IMR-90 (cell line): ENCODE measurements at regions not wholly inside any gene's neighbourhood (a gene's known extent, or its start where the extent isn't known, plus 50 kb on each side); places are given as distances from the start of the nearest gene placed in this dataset.

Experiments used
- ATAC-seq: fragments of 200-7000 bp; cut with Tn5 transposase; 2 replicates; pipeline ENCODE4 v1.9.1; 2020; ENCODE audit warnings: low read depth, mild to moderate bottlenecking, moderate library complexity
- BruUV-seq: library from RNA; stranded (reverse); fragments of 400-500 nt; replicated peaks from 2 replicates; lab custom pipeline; 2021; lab: Mats Ljungman, UMichigan
- CTCF ChIA-PET: fragments of 300-600 bp; formaldehyde crosslinking; extraction: SDS; loops from one replicate; lab custom pipeline; 2021; ENCODE audit warnings: antibody characterized with exemption; lab: Yijun Ruan, JAX
- POLR2A ChIA-PET: fragments of 300-600 bp; sonication (Branson Sonifier 250); formaldehyde crosslinking; loops from one replicate; lab custom pipeline; 2022; ENCODE audit warnings: antibody characterized with exemption; ENCODE audit not compliant: unreplicated experiment; lab: Charles Lee
- DNase-seq: peaks from one replicate; pipeline ENCODE4 v3.0.0; 2013
- H2AFZ ChIP-seq: replicated peaks from 2 replicates; pipeline ENCODE3; 2013; ENCODE audit warnings: low read length, mild to moderate bottlenecking; ENCODE audit not compliant: poor library complexity
- H2AK5ac ChIP-seq: 2 replicates; pipeline ENCODE4 v1.6.1; 2013; ENCODE audit warnings: low read depth, low read length, inconsistent platforms
- H2AK9ac ChIP-seq: replicated peaks from 2 replicates; pipeline ENCODE3; 2013; ENCODE audit warnings: mild to moderate bottlenecking, low read depth, low read length, moderate library complexity; ENCODE audit not compliant: poor library complexity
- H2BK120ac ChIP-seq: 2 replicates; pipeline ENCODE4 v1.6.1; 2013; ENCODE audit warnings: low read depth, low read length, inconsistent platforms
- H2BK15ac ChIP-seq: 3 replicates; pipeline ENCODE4 v1.6.1; 2013; ENCODE audit warnings: low read depth, low read length, inconsistent platforms
- H2BK20ac ChIP-seq: 2 replicates; pipeline ENCODE4 v1.6.1; 2013; ENCODE audit warnings: low read depth, mild to moderate bottlenecking, inconsistent platforms, low read length, moderate library complexity
- H2BK5ac ChIP-seq: 2 replicates; pipeline ENCODE4 v1.6.1; 2013; ENCODE audit warnings: mild to moderate bottlenecking, low read depth, low read length, inconsistent platforms; ENCODE audit not compliant: poor library complexity, severe bottlenecking
- H3K14ac ChIP-seq: replicated peaks from 2 replicates; pipeline ENCODE4 v1.6.1; 2013; ENCODE audit warnings: low read depth, low read length, inconsistent platforms
- H3K18ac ChIP-seq: 2 replicates; pipeline ENCODE4 v1.6.1; 2013; ENCODE audit warnings: low read depth, low read length, control low read depth
- H3K23ac ChIP-seq: 2 replicates; pipeline ENCODE4 v1.6.1; 2013; ENCODE audit warnings: low read depth, low read length, inconsistent platforms
- H3K27ac ChIP-seq: 2 replicates; pipeline ENCODE4 v1.5.1; 2013; ENCODE audit warnings: mild to moderate bottlenecking, control low read depth, low read length; ENCODE audit not compliant: insufficient read depth
- H3K27me3 ChIP-seq: 2 replicates; pipeline ENCODE4 v1.6.1; 2013; ENCODE audit warnings: low read length; ENCODE audit not compliant: control insufficient read depth, insufficient read depth
- H3K36me3 ChIP-seq: 2 replicates; pipeline ENCODE4 v1.6.1; 2013; ENCODE audit warnings: low read length, mixed read lengths; ENCODE audit not compliant: control insufficient read depth, insufficient read depth
- H3K4ac ChIP-seq: 2 replicates; pipeline ENCODE4 v1.6.1; 2013; ENCODE audit warnings: low read depth, low read length, inconsistent platforms
- H3K4me1 ChIP-seq: 2 replicates; pipeline ENCODE4 v1.6.1; 2013; ENCODE audit warnings: low read length, mixed read lengths; ENCODE audit not compliant: control insufficient read depth, insufficient read depth
- H3K4me2 ChIP-seq: 2 replicates; pipeline ENCODE4 v1.6.1; 2013; ENCODE audit warnings: low read depth, mild to moderate bottlenecking, control low read depth, low read length, moderate library complexity
- H3K4me3 ChIP-seq: 2 replicates; pipeline ENCODE4 v1.5.1; 2013; ENCODE audit warnings: low read depth, mild to moderate bottlenecking, control low read depth, low read length, moderate library complexity; ENCODE audit not compliant: insufficient read depth
- H3K56ac ChIP-seq: 2 replicates; pipeline ENCODE4 v1.6.1; 2013; ENCODE audit warnings: low read length, inconsistent platforms; ENCODE audit not compliant: insufficient read depth; ENCODE audit errors: extremely low read depth
- H3K79me1 ChIP-seq, 2 experiments: 2 replicates each; pipeline ENCODE4 v1.6.1; 2013; ENCODE audit warnings: low read length in 2 of 2, inconsistent platforms in 1 of 2, low read depth in 1 of 2
- H3K9ac ChIP-seq: 2 replicates; pipeline ENCODE4 v1.6.1; 2013; ENCODE audit warnings: low read depth, low read length, control low read depth
- H3K9me1 ChIP-seq: 2 replicates; pipeline ENCODE4 v1.6.1; 2013; ENCODE audit warnings: low read length, inconsistent platforms; ENCODE audit not compliant: insufficient read depth
- H3K9me3 ChIP-seq: 2 replicates; pipeline ENCODE4 v1.6.1; 2013; ENCODE audit warnings: low read length; ENCODE audit not compliant: control insufficient read depth, insufficient read depth
- H4K20me1 ChIP-seq: 2 replicates; pipeline ENCODE4 v1.6.1; 2013; ENCODE audit warnings: low read length, inconsistent platforms; ENCODE audit not compliant: insufficient read depth
- H4K5ac ChIP-seq: 2 replicates; pipeline ENCODE4 v1.6.1; 2013; ENCODE audit warnings: mild to moderate bottlenecking, low read depth, low read length, control low read depth
- H4K8ac ChIP-seq, 2 experiments: 2 replicates each; pipeline ENCODE4 v1.6.1; 2013; ENCODE audit warnings: low read depth in 2 of 2, low read length in 2 of 2, control low read depth in 1 of 2, inconsistent platforms in 1 of 2
- H4K91ac ChIP-seq: 2 replicates; pipeline ENCODE4 v1.6.1; 2013; ENCODE audit warnings: low read depth, low read length, inconsistent platforms; ENCODE audit not compliant: insufficient read depth
- BHLHE40 ChIP-seq: fragments of 150-350 bp; IDR thresholded peaks from 2 replicates; pipeline ENCODE4 v1.6.1; 2016; ENCODE audit warnings: mild to moderate bottlenecking, low read depth, low read length
- CEBPB ChIP-seq: IDR thresholded peaks from 2 replicates; pipeline ENCODE4 v1.6.1; 2012; ENCODE audit warnings: low read depth, low read length, improper control_type of control experiment
- CHD1 ChIP-seq: IDR thresholded peaks from 2 replicates; pipeline ENCODE4 v1.6.1; 2012; ENCODE audit warnings: low read depth, low read length, improper control_type of control experiment
- FOS ChIP-seq: fragments of 150-350 bp; IDR thresholded peaks from 2 replicates; pipeline ENCODE4 v1.6.1; 2016; ENCODE audit warnings: low read depth, low read length
- MAFK ChIP-seq: IDR thresholded peaks from 2 replicates; pipeline ENCODE4 v1.6.1; 2012; ENCODE audit warnings: low read depth, low read length, improper control_type of control experiment
- MAZ ChIP-seq: IDR thresholded peaks from 2 replicates; pipeline ENCODE4 v1.6.1; 2012; ENCODE audit warnings: low read depth, mild to moderate bottlenecking, low read length, improper control_type of control experiment, moderate library complexity, borderline replicate concordance
- MXI1 ChIP-seq: IDR thresholded peaks from 2 replicates; pipeline ENCODE4 v1.6.1; 2012; ENCODE audit warnings: low read depth, mild to moderate bottlenecking, low read length, moderate library complexity, borderline replicate concordance
- NFE2L2 ChIP-seq: fragments of 150-350 bp; IDR thresholded peaks from 2 replicates; pipeline ENCODE4 v1.6.1; 2016; ENCODE audit warnings: low read depth, mild to moderate bottlenecking, low read length
- POLR2A ChIP-seq: IDR thresholded peaks from 2 replicates; pipeline ENCODE4 v1.6.1; 2012; ENCODE audit warnings: mild to moderate bottlenecking, low read depth, low read length
- RAD21 ChIP-seq: IDR thresholded peaks from 2 replicates; pipeline ENCODE4 v1.6.1; 2012; ENCODE audit warnings: low read length, improper control_type of control experiment
- RCOR1 ChIP-seq: IDR thresholded peaks from 2 replicates; pipeline ENCODE4 v1.6.1; 2012; ENCODE audit warnings: mild to moderate bottlenecking, low read length, improper control_type of control experiment; ENCODE audit not compliant: insufficient replicate concordance
- RFX5 ChIP-seq: IDR thresholded peaks from 2 replicates; pipeline ENCODE4 v1.8.0; 2012; ENCODE audit warnings: low read depth, mild to moderate bottlenecking, low read length, moderate library complexity
- SMC3 ChIP-seq: fragments of 150-350 bp; IDR thresholded peaks from 2 replicates; pipeline ENCODE4 v1.6.1; 2016; ENCODE audit warnings: low read depth, mild to moderate bottlenecking, antibody characterized with exemption, low read length, moderate library complexity
- dilution Hi-C: fragments of 300-500 bp; cut with HindIII; formaldehyde crosslinking; loops from one replicate; pipeline ENCODE4 v1.14.3; 2018; ENCODE audit warnings: low sequenced_read_pairs; ENCODE audit not compliant: unreplicated experiment
- in situ Hi-C: fragments of 300-500 bp; cut with MboI; formaldehyde crosslinking; loops from 3 replicates; pipeline ENCODE4 v1.14.3; 2019; ENCODE audit warnings: low sequenced_read_pairs, inconsistent platforms, mixed read lengths
- intact Hi-C: fragments of 100-400 bp; cut with micrococcal nuclease; formaldehyde crosslinking; loops from 2 replicates; pipeline ENCODE4 v1.10.0; 2022
- TF ChIP-seq, protein P1 (sequence below): fragments of 150-350 bp; IDR thresholded peaks from 2 replicates; pipeline ENCODE4 v1.6.1; 2017; ENCODE audit warnings: mild to moderate bottlenecking, antibody characterized with exemption, low read length, low read depth
- TF ChIP-seq, protein P2 (sequence below): conservative IDR thresholded peaks from 2 replicates; pipeline ENCODE4 v1.5.1; 2012; ENCODE audit warnings: mild to moderate bottlenecking, low read depth, low read length, improper control_type of control experiment
- TF ChIP-seq, protein P3 (sequence below): fragments of 150-350 bp; IDR thresholded peaks from 2 replicates; pipeline ENCODE4 v1.6.1; 2016; ENCODE audit warnings: low read depth, mild to moderate bottlenecking, low read length, moderate library complexity, borderline replicate concordance

DNA sequence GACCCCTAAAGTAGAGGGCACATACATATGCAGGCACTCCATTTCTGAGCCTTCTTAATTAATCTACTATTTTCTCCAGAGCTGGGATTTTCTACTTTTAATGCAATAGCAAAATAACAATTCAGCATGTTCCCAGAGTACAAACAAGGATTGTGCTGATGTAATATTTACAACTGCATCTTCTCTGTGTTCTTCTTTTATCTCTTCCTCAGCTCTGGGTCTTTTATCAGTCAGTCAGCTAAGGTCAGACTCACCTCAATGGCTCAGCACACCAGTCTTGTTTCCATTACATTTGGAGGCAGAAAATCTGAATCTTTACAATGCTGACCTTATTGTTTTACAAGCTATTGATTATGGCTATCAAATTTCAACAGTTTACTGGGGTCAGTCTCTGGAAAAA, 323.3 kb upstream of the NR5A2 start:
- CTCF ChIA-PET = no interaction called here

More for the DNA sequence above, 323.3 kb upstream of the NR5A2 start:
- Histone ChIP-seq H3K27me3 (no peaks in the 10 kb centered on the region; the same call in 1 of the 2 replicates), H3K79me1 (no peaks in the 10 kb centered on the region), H3K9me1 (no peaks in the 10 kb centered on the region), H3K9ac (no peak overlapping the region), H3K14ac (no peak overlapping the region), H2BK15ac (no peak overlapping the region), H4K5ac (no peak overlapping the region), H3K56ac (no peak overlapping the region), H4K20me1 (no peaks in the 10 kb centered on the region), H3K23ac (no peak overlapping the region), H2BK20ac (no peak overlapping the region), H2BK5ac (no peak overlapping the region), H2AK9ac (no peak overlapping the region), H4K91ac (no peak overlapping the region), H2AK5ac (no peak overlapping the region), H3K36me3 (no peaks in the 10 kb centered on the region), H4K8ac (no peak overlapping the region), H3K4me1 (no peaks in the 10 kb centered on the region), H3K18ac (no peak overlapping the region), H3K4ac (no peak overlapping the region), H3K4me2 (no peak overlapping the region), H3K9me3 (no peaks in the 10 kb centered on the region), H2AFZ (no peak overlapping the region), H3K4me3 (no peak overlapping the region), H2BK120ac (no peak overlapping the region), H3K27ac (no peak overlapping the region)
- no TSS peak for BruUV-seq
- dilution Hi-C loops (no loop called here), intact Hi-C loops (loop anchor here (5.0 kb wide), 1 partner anchor 78 kb away; no protein-coding TSS in a partner anchor), in situ Hi-C loops (no loop called here)
- TF ChIP-seq RCOR1 (no peak), MAZ (no peak), NFE2L2 (no peak), MAFK (no peak), BHLHE40 (no peak), FOS (no peak), CHD1 (no peak), POLR2A (no peak), MXI1 (no peak), RFX5 (no peak), CEBPB (no peak), SMC3 (no peak), RAD21 (no peak)
- TF ChIP-seq, protein P1, sequence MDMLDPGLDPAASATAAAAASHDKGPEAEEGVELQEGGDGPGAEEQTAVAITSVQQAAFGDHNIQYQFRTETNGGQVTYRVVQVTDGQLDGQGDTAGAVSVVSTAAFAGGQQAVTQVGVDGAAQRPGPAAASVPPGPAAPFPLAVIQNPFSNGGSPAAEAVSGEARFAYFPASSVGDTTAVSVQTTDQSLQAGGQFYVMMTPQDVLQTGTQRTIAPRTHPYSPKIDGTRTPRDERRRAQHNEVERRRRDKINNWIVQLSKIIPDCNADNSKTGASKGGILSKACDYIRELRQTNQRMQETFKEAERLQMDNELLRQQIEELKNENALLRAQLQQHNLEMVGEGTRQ = no peak
- TF ChIP-seq, protein P2, sequence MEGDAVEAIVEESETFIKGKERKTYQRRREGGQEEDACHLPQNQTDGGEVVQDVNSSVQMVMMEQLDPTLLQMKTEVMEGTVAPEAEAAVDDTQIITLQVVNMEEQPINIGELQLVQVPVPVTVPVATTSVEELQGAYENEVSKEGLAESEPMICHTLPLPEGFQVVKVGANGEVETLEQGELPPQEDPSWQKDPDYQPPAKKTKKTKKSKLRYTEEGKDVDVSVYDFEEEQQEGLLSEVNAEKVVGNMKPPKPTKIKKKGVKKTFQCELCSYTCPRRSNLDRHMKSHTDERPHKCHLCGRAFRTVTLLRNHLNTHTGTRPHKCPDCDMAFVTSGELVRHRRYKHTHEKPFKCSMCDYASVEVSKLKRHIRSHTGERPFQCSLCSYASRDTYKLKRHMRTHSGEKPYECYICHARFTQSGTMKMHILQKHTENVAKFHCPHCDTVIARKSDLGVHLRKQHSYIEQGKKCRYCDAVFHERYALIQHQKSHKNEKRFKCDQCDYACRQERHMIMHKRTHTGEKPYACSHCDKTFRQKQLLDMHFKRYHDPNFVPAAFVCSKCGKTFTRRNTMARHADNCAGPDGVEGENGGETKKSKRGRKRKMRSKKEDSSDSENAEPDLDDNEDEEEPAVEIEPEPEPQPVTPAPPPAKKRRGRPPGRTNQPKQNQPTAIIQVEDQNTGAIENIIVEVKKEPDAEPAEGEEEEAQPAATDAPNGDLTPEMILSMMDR = no peak
- TF ChIP-seq, protein P3, sequence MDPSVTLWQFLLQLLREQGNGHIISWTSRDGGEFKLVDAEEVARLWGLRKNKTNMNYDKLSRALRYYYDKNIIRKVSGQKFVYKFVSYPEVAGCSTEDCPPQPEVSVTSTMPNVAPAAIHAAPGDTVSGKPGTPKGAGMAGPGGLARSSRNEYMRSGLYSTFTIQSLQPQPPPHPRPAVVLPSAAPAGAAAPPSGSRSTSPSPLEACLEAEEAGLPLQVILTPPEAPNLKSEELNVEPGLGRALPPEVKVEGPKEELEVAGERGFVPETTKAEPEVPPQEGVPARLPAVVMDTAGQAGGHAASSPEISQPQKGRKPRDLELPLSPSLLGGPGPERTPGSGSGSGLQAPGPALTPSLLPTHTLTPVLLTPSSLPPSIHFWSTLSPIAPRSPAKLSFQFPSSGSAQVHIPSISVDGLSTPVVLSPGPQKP = no peak
- no peak for DNase-seq
- POLR2A ChIA-PET = no interaction called here
- no peak for ATAC-seq
